ENCODE measurements at regions not wholly inside any gene's neighbourhood (a gene's known extent, or its start where the extent isn't known, plus 50 kb on each side); places are given as distances from the start of the nearest gene placed in this dataset.

DNA sequence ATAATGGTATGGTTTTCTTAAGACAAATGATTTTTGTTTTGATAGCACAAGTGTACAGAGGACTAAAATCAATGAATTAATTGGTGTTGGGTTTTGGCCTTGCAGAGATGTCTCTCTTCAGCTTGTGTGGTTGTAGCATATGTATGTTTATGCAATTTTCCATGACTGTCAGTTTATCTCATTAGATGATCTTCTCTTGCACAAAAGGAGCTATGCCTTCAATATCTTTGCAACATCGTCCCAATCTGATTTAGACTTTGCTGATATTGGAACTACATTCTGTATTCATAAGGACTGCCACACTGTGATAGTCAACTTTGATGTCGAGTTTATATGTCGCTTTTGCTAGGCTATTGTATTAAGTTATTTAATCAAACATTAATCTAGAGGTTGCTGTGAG lies 140.0 kb upstream of the TAF11L2 start:
- WGBS, 3 donors, result 96 to 98% (median 96%) methylated on average over 3 of the region's 3 CpGs
- H3K4me1 ChIP-seq (ENCODE audit: insufficient read depth), result peaks cover 3% of the 10 kb centered on the region
- no peak for TF ChIP-seq POLR2A (IDR thresholded peaks at IDR 0.05)
- TF ChIP-seq EP300 (IDR thresholded peaks at IDR 0.05), result no peak
- TF ChIP-seq, protein P1, sequence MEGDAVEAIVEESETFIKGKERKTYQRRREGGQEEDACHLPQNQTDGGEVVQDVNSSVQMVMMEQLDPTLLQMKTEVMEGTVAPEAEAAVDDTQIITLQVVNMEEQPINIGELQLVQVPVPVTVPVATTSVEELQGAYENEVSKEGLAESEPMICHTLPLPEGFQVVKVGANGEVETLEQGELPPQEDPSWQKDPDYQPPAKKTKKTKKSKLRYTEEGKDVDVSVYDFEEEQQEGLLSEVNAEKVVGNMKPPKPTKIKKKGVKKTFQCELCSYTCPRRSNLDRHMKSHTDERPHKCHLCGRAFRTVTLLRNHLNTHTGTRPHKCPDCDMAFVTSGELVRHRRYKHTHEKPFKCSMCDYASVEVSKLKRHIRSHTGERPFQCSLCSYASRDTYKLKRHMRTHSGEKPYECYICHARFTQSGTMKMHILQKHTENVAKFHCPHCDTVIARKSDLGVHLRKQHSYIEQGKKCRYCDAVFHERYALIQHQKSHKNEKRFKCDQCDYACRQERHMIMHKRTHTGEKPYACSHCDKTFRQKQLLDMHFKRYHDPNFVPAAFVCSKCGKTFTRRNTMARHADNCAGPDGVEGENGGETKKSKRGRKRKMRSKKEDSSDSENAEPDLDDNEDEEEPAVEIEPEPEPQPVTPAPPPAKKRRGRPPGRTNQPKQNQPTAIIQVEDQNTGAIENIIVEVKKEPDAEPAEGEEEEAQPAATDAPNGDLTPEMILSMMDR (IDR thresholded peaks at IDR 0.05), result no peak
- H3K36me3 ChIP-seq, result no peaks in the 10 kb centered on the region
- H3K27me3 ChIP-seq, result no peaks in the 10 kb centered on the region
- no peak for DNase-seq
- H3K4me3 ChIP-seq, result no peak overlapping the region
- no peaks in the 10 kb centered on the region for H3K9me3 ChIP-seq
- intact Hi-C loops (cut with DNase I), result no loop called here
- H3K27ac ChIP-seq, result no peak overlapping the region

DNA sequence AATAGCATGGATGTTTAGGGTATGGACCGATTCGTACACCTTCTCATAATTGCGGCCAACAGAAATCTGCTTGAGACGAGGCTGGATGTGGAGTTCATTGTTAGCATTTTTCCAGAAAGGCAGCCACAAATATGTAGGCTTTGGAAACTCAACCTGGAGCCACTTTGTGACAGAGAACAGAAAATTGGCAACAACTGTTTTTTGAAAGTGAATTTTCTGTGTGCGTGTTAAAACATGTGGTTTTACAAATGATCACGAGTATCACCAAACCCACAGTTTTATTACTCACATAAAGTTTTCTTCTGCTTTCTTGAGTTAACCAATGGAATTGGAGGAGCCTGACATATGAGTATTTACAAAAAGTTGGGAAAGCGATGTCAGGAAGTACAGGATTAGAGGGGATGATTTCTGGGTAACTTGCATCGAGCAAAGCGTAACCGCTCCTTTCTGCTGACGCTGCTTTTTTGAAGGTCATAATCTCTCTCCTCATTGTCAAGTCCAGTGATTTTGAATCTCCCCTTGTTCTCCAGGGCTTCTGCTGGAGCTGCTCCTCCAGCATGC lies 138.5 kb upstream of the TAF11L2 start:
- Histone ChIP-seq H3K9me3 (no peaks in the 10 kb centered on the region), H3K36me3 (no peaks in the 10 kb centered on the region), H3K4me3 (no peak overlapping the region), H3K4me1 (ENCODE audit: insufficient read depth) (peaks cover 3% of the 10 kb centered on the region), H3K27ac (peak overlapping the region in 1 of 2 donors; percentile 2), H3K27me3 (no peaks in the 10 kb centered on the region)
- TF ChIP-seq, protein P1 (IDR thresholded peaks at IDR 0.05), result no peak
- TF ChIP-seq POLR2A (IDR thresholded peaks at IDR 0.05) (no peak), EP300 (IDR thresholded peaks at IDR 0.05) (no peak)
- WGBS, 3 donors, result 21 to 39% (median 26%) methylated on average over 11 of the region's 11 CpGs
- intact Hi-C loops (cut with DNase I), result no loop called here
- no peak for DNase-seq

DNA sequence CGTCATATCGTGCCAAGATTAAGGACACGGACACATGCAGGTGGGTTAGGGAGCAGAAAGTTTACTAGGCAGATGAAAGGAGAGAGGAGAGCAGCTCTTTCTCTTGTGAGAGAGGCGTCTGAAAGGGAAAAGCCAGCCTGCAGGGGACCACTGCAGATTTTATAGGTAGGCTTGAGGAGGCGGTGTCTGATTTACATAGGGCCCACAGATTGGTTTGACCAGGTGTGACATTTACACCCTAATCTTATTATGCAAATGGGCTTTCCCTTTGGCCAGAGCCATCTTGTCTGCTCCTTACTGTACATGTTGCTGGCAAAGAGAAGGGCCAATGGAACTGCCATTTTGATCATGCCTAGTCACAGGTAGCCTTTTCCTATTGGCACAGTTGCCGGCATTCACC lies 137.2 kb upstream of the TAF11L2 start:
- peaks cover 3% of the 10 kb centered on the region for H3K4me1 ChIP-seq (ENCODE audit: insufficient read depth)
- WGBS, 3 donors, result 93 to 97% (median 97%) methylated on average over 6 of the region's 6 CpGs
- no peaks in the 10 kb centered on the region for H3K27me3 ChIP-seq
- no peak overlapping the region for H3K4me3 ChIP-seq
- DNase-seq, result no peak
- H3K9me3 ChIP-seq, result no peaks in the 10 kb centered on the region
- intact Hi-C loops (cut with DNase I), result no loop called here
- TF ChIP-seq POLR2A (IDR thresholded peaks at IDR 0.05) (no peak), EP300 (IDR thresholded peaks at IDR 0.05) (no peak)
- TF ChIP-seq, protein P1 (IDR thresholded peaks at IDR 0.05), result no peak
- H3K27ac ChIP-seq, result no peak overlapping the region
- no peaks in the 10 kb centered on the region for H3K36me3 ChIP-seq

DNA sequence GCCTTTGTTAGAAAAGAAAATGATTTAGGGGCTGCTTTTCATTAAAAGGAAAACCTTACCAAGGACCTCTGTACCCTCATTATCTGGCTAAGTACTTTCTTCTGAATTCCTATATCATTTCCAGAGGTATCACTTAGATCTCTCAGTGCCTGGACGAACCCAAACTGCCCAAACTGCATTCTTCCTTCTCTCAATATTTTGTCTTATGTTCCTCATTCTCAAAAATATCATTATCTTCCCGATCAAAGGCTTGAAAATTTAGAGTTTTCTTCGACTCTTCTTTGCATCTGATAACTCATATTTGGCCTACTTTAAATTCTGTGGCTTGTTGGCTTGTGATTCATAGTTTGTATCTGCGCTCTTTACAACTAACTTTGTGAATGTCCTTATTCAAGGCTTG lies 136.7 kb upstream of the TAF11L2 start:
- TF ChIP-seq POLR2A (IDR thresholded peaks at IDR 0.05) (no peak), EP300 (IDR thresholded peaks at IDR 0.05) (no peak)
- TF ChIP-seq, protein P1 (IDR thresholded peaks at IDR 0.05), result no peak
- no peak for DNase-seq
- Histone ChIP-seq H3K27me3 (no peaks in the 10 kb centered on the region), H3K4me3 (no peak overlapping the region), H3K27ac (no peak overlapping the region), H3K36me3 (no peaks in the 10 kb centered on the region), H3K9me3 (no peaks in the 10 kb centered on the region), H3K4me1 (ENCODE audit: insufficient read depth) (peaks cover 3% of the 10 kb centered on the region)
- intact Hi-C loops (cut with DNase I), result no loop called here
- 85 to 90% (median 90%) methylated on average over 4 of the region's 4 CpGs for WGBS, 3 donors

All from ovary (tissue), 7 donors.